IMR-90 (cell line): ENCODE measurements at regions not wholly inside any gene's neighbourhood (a gene's known extent, or its start where the extent isn't known, plus 50 kb on each side); places are given as distances from the start of the nearest gene placed in this dataset.
A peak's percentile ranks its signal among the peaks of the same experiment; 100 is the strongest.

Experiments
- ATAC-seq: fragments of 200-7000 bp; cut with Tn5 transposase; 2 replicates; pipeline ENCODE4 v1.9.1; 2020; ENCODE audit warnings: low read depth, mild to moderate bottlenecking, moderate library complexity
- BruUV-seq: library from RNA; stranded (reverse); fragments of 400-500 nt; replicated peaks from 2 replicates; lab custom pipeline; 2021; lab: Mats Ljungman, UMichigan
- CTCF ChIA-PET: fragments of 300-600 bp; formaldehyde crosslinking; extraction: SDS; loops from one replicate; lab custom pipeline; 2021; ENCODE audit warnings: antibody characterized with exemption; lab: Yijun Ruan, JAX
- POLR2A ChIA-PET: fragments of 300-600 bp; sonication (Branson Sonifier 250); formaldehyde crosslinking; loops from one replicate; lab custom pipeline; 2022; ENCODE audit warnings: antibody characterized with exemption; ENCODE audit not compliant: unreplicated experiment; lab: Charles Lee
- DNase-seq: peaks from one replicate; pipeline ENCODE4 v3.0.0; 2013
- H2AFZ ChIP-seq: replicated peaks from 2 replicates; pipeline ENCODE3; 2013; ENCODE audit warnings: low read length, mild to moderate bottlenecking; ENCODE audit not compliant: poor library complexity
- H2AK5ac ChIP-seq: 2 replicates; pipeline ENCODE4 v1.6.1; 2013; ENCODE audit warnings: low read depth, low read length, inconsistent platforms
- H2AK9ac ChIP-seq: replicated peaks from 2 replicates; pipeline ENCODE3; 2013; ENCODE audit warnings: mild to moderate bottlenecking, low read depth, low read length, moderate library complexity; ENCODE audit not compliant: poor library complexity
- H2BK120ac ChIP-seq: 2 replicates; pipeline ENCODE4 v1.6.1; 2013; ENCODE audit warnings: low read depth, low read length, inconsistent platforms
- H2BK15ac ChIP-seq: 3 replicates; pipeline ENCODE4 v1.6.1; 2013; ENCODE audit warnings: low read depth, low read length, inconsistent platforms
- H2BK20ac ChIP-seq: 2 replicates; pipeline ENCODE4 v1.6.1; 2013; ENCODE audit warnings: low read depth, mild to moderate bottlenecking, inconsistent platforms, low read length, moderate library complexity
- H2BK5ac ChIP-seq: 2 replicates; pipeline ENCODE4 v1.6.1; 2013; ENCODE audit warnings: mild to moderate bottlenecking, low read depth, low read length, inconsistent platforms; ENCODE audit not compliant: poor library complexity, severe bottlenecking
- H3K14ac ChIP-seq: replicated peaks from 2 replicates; pipeline ENCODE4 v1.6.1; 2013; ENCODE audit warnings: low read depth, low read length, inconsistent platforms
- H3K18ac ChIP-seq: 2 replicates; pipeline ENCODE4 v1.6.1; 2013; ENCODE audit warnings: low read depth, low read length, control low read depth
- H3K23ac ChIP-seq: 2 replicates; pipeline ENCODE4 v1.6.1; 2013; ENCODE audit warnings: low read depth, low read length, inconsistent platforms
- H3K27ac ChIP-seq: 2 replicates; pipeline ENCODE4 v1.5.1; 2013; ENCODE audit warnings: mild to moderate bottlenecking, control low read depth, low read length; ENCODE audit not compliant: insufficient read depth
- H3K27me3 ChIP-seq: 2 replicates; pipeline ENCODE4 v1.6.1; 2013; ENCODE audit warnings: low read length; ENCODE audit not compliant: control insufficient read depth, insufficient read depth
- H3K36me3 ChIP-seq: 2 replicates; pipeline ENCODE4 v1.6.1; 2013; ENCODE audit warnings: low read length, mixed read lengths; ENCODE audit not compliant: control insufficient read depth, insufficient read depth
- H3K4ac ChIP-seq: 2 replicates; pipeline ENCODE4 v1.6.1; 2013; ENCODE audit warnings: low read depth, low read length, inconsistent platforms
- H3K4me1 ChIP-seq: 2 replicates; pipeline ENCODE4 v1.6.1; 2013; ENCODE audit warnings: low read length, mixed read lengths; ENCODE audit not compliant: control insufficient read depth, insufficient read depth
- H3K4me2 ChIP-seq: 2 replicates; pipeline ENCODE4 v1.6.1; 2013; ENCODE audit warnings: low read depth, mild to moderate bottlenecking, control low read depth, low read length, moderate library complexity
- H3K4me3 ChIP-seq: 2 replicates; pipeline ENCODE4 v1.5.1; 2013; ENCODE audit warnings: low read depth, mild to moderate bottlenecking, control low read depth, low read length, moderate library complexity; ENCODE audit not compliant: insufficient read depth
- H3K56ac ChIP-seq: 2 replicates; pipeline ENCODE4 v1.6.1; 2013; ENCODE audit warnings: low read length, inconsistent platforms; ENCODE audit not compliant: insufficient read depth; ENCODE audit errors: extremely low read depth
- H3K79me1 ChIP-seq, 2 experiments: 2 replicates each; pipeline ENCODE4 v1.6.1; 2013; ENCODE audit warnings: low read length in 2 of 2, inconsistent platforms in 1 of 2, low read depth in 1 of 2
- H3K9ac ChIP-seq: 2 replicates; pipeline ENCODE4 v1.6.1; 2013; ENCODE audit warnings: low read depth, low read length, control low read depth
- H3K9me1 ChIP-seq: 2 replicates; pipeline ENCODE4 v1.6.1; 2013; ENCODE audit warnings: low read length, inconsistent platforms; ENCODE audit not compliant: insufficient read depth
- H3K9me3 ChIP-seq: 2 replicates; pipeline ENCODE4 v1.6.1; 2013; ENCODE audit warnings: low read length; ENCODE audit not compliant: control insufficient read depth, insufficient read depth
- H4K20me1 ChIP-seq: 2 replicates; pipeline ENCODE4 v1.6.1; 2013; ENCODE audit warnings: low read length, inconsistent platforms; ENCODE audit not compliant: insufficient read depth
- H4K5ac ChIP-seq: 2 replicates; pipeline ENCODE4 v1.6.1; 2013; ENCODE audit warnings: mild to moderate bottlenecking, low read depth, low read length, control low read depth
- H4K8ac ChIP-seq, 2 experiments: 2 replicates each; pipeline ENCODE4 v1.6.1; 2013; ENCODE audit warnings: low read depth in 2 of 2, low read length in 2 of 2, control low read depth in 1 of 2, inconsistent platforms in 1 of 2
- H4K91ac ChIP-seq: 2 replicates; pipeline ENCODE4 v1.6.1; 2013; ENCODE audit warnings: low read depth, low read length, inconsistent platforms; ENCODE audit not compliant: insufficient read depth
- BHLHE40 ChIP-seq: fragments of 150-350 bp; IDR thresholded peaks from 2 replicates; pipeline ENCODE4 v1.6.1; 2016; ENCODE audit warnings: mild to moderate bottlenecking, low read depth, low read length
- CEBPB ChIP-seq: IDR thresholded peaks from 2 replicates; pipeline ENCODE4 v1.6.1; 2012; ENCODE audit warnings: low read depth, low read length, improper control_type of control experiment
- CHD1 ChIP-seq: IDR thresholded peaks from 2 replicates; pipeline ENCODE4 v1.6.1; 2012; ENCODE audit warnings: low read depth, low read length, improper control_type of control experiment
- FOS ChIP-seq: fragments of 150-350 bp; IDR thresholded peaks from 2 replicates; pipeline ENCODE4 v1.6.1; 2016; ENCODE audit warnings: low read depth, low read length
- MAZ ChIP-seq: IDR thresholded peaks from 2 replicates; pipeline ENCODE4 v1.6.1; 2012; ENCODE audit warnings: low read depth, mild to moderate bottlenecking, low read length, improper control_type of control experiment, moderate library complexity, borderline replicate concordance
- MXI1 ChIP-seq: IDR thresholded peaks from 2 replicates; pipeline ENCODE4 v1.6.1; 2012; ENCODE audit warnings: low read depth, mild to moderate bottlenecking, low read length, moderate library complexity, borderline replicate concordance
- NFE2L2 ChIP-seq: fragments of 150-350 bp; IDR thresholded peaks from 2 replicates; pipeline ENCODE4 v1.6.1; 2016; ENCODE audit warnings: low read depth, mild to moderate bottlenecking, low read length
- POLR2A ChIP-seq: IDR thresholded peaks from 2 replicates; pipeline ENCODE4 v1.6.1; 2012; ENCODE audit warnings: mild to moderate bottlenecking, low read depth, low read length
- RCOR1 ChIP-seq: IDR thresholded peaks from 2 replicates; pipeline ENCODE4 v1.6.1; 2012; ENCODE audit warnings: mild to moderate bottlenecking, low read length, improper control_type of control experiment; ENCODE audit not compliant: insufficient replicate concordance
- RFX5 ChIP-seq: IDR thresholded peaks from 2 replicates; pipeline ENCODE4 v1.8.0; 2012; ENCODE audit warnings: low read depth, mild to moderate bottlenecking, low read length, moderate library complexity
- SMC3 ChIP-seq: fragments of 150-350 bp; IDR thresholded peaks from 2 replicates; pipeline ENCODE4 v1.6.1; 2016; ENCODE audit warnings: low read depth, mild to moderate bottlenecking, antibody characterized with exemption, low read length, moderate library complexity
- WGBS, 2 experiments: methylation state at CpG; one replicate each; pipeline versions ENCODE4 v1.1.5 to v1.1.7; 2013; ENCODE audit warnings: missing lambda C conversion rate in 2 of 2; ENCODE audit not compliant: insufficient read length in 1 of 2; ENCODE audit errors: extremely low coverage in 2 of 2; 5-methylcytosine and 5-hydroxymethylcytosine counted together
- dilution Hi-C: fragments of 300-500 bp; cut with HindIII; formaldehyde crosslinking; loops from one replicate; pipeline ENCODE4 v1.14.3; 2018; ENCODE audit warnings: low sequenced_read_pairs; ENCODE audit not compliant: unreplicated experiment
- in situ Hi-C: fragments of 300-500 bp; cut with MboI; formaldehyde crosslinking; loops from 3 replicates; pipeline ENCODE4 v1.14.3; 2019; ENCODE audit warnings: low sequenced_read_pairs, inconsistent platforms, mixed read lengths
- intact Hi-C: fragments of 100-400 bp; cut with micrococcal nuclease; formaldehyde crosslinking; loops from 2 replicates; pipeline ENCODE4 v1.10.0; 2022
- TF ChIP-seq, protein P1 (sequence below): fragments of 150-350 bp; IDR thresholded peaks from 2 replicates; pipeline ENCODE4 v1.6.1; 2016; ENCODE audit warnings: low read depth, mild to moderate bottlenecking, low read length, moderate library complexity, borderline replicate concordance
- TF ChIP-seq, protein P2 (sequence below): conservative IDR thresholded peaks from 2 replicates; pipeline ENCODE4 v1.5.1; 2012; ENCODE audit warnings: mild to moderate bottlenecking, low read depth, low read length, improper control_type of control experiment
- TF ChIP-seq, protein P3 (sequence below): fragments of 150-350 bp; IDR thresholded peaks from 2 replicates; pipeline ENCODE4 v1.6.1; 2017; ENCODE audit warnings: mild to moderate bottlenecking, antibody characterized with exemption, low read length, low read depth

DNA sequence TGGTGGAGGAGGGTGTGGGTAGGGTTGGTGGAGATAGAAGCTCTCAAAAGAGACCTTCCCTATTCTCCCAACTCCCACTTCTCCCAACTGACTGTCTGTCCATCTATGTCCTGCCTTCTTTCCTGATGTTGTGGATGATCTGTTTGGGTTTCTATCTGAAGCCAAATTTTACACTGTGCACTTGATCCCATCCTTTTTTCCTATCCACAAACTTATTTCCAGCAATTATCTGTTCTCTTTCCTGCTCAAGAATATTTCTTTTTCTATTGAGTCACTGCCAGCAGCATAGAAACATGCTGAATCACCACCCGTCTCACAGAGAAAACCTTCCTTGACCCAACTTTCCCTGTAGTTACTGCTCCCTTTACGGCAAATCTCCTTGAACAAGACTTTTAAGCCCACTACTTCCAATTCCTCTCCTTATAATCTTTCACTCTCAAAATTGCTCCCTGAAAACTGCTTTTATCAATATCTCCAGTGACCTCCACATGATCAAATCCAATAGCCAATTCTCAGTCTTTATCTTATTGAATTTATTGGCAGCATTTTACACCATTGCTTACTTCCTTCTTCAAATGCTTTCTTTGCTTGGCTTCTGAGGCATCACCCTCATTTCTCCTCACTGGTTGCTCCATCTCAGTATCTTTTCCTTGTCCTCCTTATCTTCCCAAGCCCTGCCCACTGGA, 141.2 kb upstream of the SLC7A14 start:
- POLR2A ChIA-PET, result interaction anchor here (1.3 kb wide), 1 partner anchor 24 kb away, joined by 6 read pairs; no protein-coding TSS in a partner anchor
- dilution Hi-C loops (no loop called here), in situ Hi-C loops (no loop called here), intact Hi-C loops (loop anchor here (1.0 to 2.0 kb wide), 4 partner anchors 14 to 82 kb away; no protein-coding TSS in a partner anchor)
- peak overlapping the region; percentile 100 for H3K56ac ChIP-seq
- peak overlapping the region; percentile 100 for H3K18ac ChIP-seq
- H3K4me2 ChIP-seq, result peak overlapping the region; percentile 86
- H3K4me3 ChIP-seq, result no peak overlapping the region
- CTCF ChIA-PET, result interaction anchor here (0.8 to 4.3 kb wide), 4 partner anchors 24 to 84 kb away, joined by 3 to 24 read pairs (median 4); no protein-coding TSS in a partner anchor
- no peaks in the 10 kb centered on the region for H4K20me1 ChIP-seq
- BruUV-seq, result TSS peak; percentile 97
- ATAC-seq (peak; percentile 59), DNase-seq (peak; percentile 94)
- peak overlapping the region; percentile 100 for H2BK20ac ChIP-seq
- H4K91ac ChIP-seq, result peak overlapping the region; percentile 100
- H3K23ac ChIP-seq, result peak overlapping the region; percentile 99
- peak overlapping the region; percentile 98 for H2AK5ac ChIP-seq
- peak overlapping the region; percentile 100 for H3K4ac ChIP-seq
- peak overlapping the region; percentile 99 for H2BK5ac ChIP-seq
- peak overlapping the region; percentile 92 to 99 for H4K8ac ChIP-seq
- peaks cover 18% of the 10 kb centered on the region for H3K9me1 ChIP-seq
- H2BK15ac ChIP-seq, result peak overlapping the region; percentile 95
- no peaks in the 10 kb centered on the region for H3K36me3 ChIP-seq
- peak overlapping the region; percentile 100 for H2BK120ac ChIP-seq
- peaks cover 26% of the 10 kb centered on the region for H3K4me1 ChIP-seq
- WGBS, 2 experiments, result 0% methylated on average over 2 of the region's 2 CpGs; no CpG with 5 or more reads in 1 of the 2 experiments
- peak overlapping the region; percentile 100 for H4K5ac ChIP-seq
- no peaks in the 10 kb centered on the region for H3K9me3 ChIP-seq
- peak overlapping the region; percentile 99 for H3K27ac ChIP-seq
- peak overlapping the region; percentile 99 for H2AK9ac ChIP-seq
- no peak overlapping the region for H2AFZ ChIP-seq
- H3K27me3 ChIP-seq, result no peaks in the 10 kb centered on the region
- H3K79me1 ChIP-seq, result peaks cover 0 to 8% of the 10 kb centered on the region in 2 experiments; a peak in 2 of 4 replicates
- H3K9ac ChIP-seq, result peak overlapping the region; percentile 84
- H3K14ac ChIP-seq, result peak overlapping the region; percentile 100
- TF ChIP-seq SMC3 (no peak), CEBPB (peak; percentile 28; the same call in 1 of the 2 replicates), NFE2L2 (peak; percentile 90), MAZ (no peak), MXI1 (no peak), CHD1 (no peak), POLR2A (no peak), RFX5 (no peak), BHLHE40 (no peak), RCOR1 (no peak), FOS (peak; percentile 79)
- TF ChIP-seq, protein P1, sequence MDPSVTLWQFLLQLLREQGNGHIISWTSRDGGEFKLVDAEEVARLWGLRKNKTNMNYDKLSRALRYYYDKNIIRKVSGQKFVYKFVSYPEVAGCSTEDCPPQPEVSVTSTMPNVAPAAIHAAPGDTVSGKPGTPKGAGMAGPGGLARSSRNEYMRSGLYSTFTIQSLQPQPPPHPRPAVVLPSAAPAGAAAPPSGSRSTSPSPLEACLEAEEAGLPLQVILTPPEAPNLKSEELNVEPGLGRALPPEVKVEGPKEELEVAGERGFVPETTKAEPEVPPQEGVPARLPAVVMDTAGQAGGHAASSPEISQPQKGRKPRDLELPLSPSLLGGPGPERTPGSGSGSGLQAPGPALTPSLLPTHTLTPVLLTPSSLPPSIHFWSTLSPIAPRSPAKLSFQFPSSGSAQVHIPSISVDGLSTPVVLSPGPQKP, result no peak
- TF ChIP-seq, protein P2, sequence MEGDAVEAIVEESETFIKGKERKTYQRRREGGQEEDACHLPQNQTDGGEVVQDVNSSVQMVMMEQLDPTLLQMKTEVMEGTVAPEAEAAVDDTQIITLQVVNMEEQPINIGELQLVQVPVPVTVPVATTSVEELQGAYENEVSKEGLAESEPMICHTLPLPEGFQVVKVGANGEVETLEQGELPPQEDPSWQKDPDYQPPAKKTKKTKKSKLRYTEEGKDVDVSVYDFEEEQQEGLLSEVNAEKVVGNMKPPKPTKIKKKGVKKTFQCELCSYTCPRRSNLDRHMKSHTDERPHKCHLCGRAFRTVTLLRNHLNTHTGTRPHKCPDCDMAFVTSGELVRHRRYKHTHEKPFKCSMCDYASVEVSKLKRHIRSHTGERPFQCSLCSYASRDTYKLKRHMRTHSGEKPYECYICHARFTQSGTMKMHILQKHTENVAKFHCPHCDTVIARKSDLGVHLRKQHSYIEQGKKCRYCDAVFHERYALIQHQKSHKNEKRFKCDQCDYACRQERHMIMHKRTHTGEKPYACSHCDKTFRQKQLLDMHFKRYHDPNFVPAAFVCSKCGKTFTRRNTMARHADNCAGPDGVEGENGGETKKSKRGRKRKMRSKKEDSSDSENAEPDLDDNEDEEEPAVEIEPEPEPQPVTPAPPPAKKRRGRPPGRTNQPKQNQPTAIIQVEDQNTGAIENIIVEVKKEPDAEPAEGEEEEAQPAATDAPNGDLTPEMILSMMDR, result no peak
- TF ChIP-seq, protein P3, sequence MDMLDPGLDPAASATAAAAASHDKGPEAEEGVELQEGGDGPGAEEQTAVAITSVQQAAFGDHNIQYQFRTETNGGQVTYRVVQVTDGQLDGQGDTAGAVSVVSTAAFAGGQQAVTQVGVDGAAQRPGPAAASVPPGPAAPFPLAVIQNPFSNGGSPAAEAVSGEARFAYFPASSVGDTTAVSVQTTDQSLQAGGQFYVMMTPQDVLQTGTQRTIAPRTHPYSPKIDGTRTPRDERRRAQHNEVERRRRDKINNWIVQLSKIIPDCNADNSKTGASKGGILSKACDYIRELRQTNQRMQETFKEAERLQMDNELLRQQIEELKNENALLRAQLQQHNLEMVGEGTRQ, result no peak
